T47D (cell line): ENCODE measurements at regions not wholly inside any gene's neighbourhood (a gene's known extent, or its start where the extent isn't known, plus 50 kb on each side); places are given as distances from the start of the nearest gene placed in this dataset.
"Not testable (repeated sequence)": the region's sequence is repeated elsewhere in the genome, so short reads cannot be mapped to it uniquely, and the experiment has no call there.

Source experiments
- DNase-seq, 2 experiments: peaks; one replicate each; pipeline versions ENCODE4 v3.0.0 to v3.0.0-alpha.2; 2011 to 2012; ENCODE audit warnings: low read depth in 1 of 2, low spot score in 1 of 2
- JUND ChIP-seq: IDR thresholded peaks from 2 replicates; pipeline ENCODE4 v1.6.1; 2012; ENCODE audit warnings: low read depth
- in situ Hi-C: cut with HindIII; loops from 2 replicates; pipeline ENCODE4 v1.10.0; 2016; ENCODE audit warnings: low sequenced_read_pairs, low pct_unique_long_range_greater_than_20kb

GRCh38 chr6:27112974-27113373 is 134.5 kb upstream of the PRSS16 start:
- no peak for DNase-seq
- in situ Hi-C loops, result no loop called here
- TF ChIP-seq JUND, result no peak

- DNase-seq, result no peak
- no peak for TF ChIP-seq JUND
- in situ Hi-C loops, result no loop called here
These were observed 128.2 kb upstream of the PRSS16 start for GRCh38 chr6:27119329-27119728.

DNA sequence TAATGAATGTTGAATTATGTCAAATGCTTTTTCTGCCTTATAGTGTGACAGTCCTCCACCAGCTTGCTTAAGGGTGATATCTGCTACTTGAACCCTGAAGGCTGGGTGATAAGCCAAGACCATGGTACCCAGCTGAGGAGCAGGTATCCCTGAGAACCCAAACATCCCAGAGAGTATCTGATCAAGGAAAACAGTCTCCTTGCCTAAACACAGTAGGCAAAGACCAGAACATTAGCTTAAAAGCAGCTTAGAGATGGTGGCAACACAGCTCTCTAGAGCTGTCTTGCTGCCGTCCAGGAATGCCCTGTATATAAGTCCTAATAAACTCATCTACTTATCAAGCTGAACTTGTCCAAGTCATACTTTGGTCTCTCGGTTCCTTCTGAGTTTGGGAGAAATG is 127.7 kb upstream of the PRSS16 start:
- in situ Hi-C loops, result no loop called here
- no peak for DNase-seq
- TF ChIP-seq JUND, result no peak

DNA sequence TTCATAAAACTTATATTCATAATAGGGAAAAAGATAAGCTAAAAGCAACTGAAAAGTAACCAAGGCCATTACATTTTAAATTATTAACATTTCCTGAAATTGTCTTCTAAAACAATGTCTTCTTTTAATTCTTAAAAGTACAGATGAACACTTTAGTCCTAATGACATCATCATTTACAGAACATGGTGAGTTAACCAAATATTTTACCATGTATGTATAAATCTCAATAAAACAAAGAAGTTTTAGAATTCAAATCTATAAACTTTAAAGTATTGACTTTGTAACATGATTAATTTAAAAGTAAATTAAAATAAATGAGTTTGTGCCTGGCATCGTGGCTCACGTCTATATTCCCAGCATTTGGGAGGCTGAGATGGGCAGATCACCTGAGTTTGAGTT is 125.9 kb upstream of the PRSS16 start:
- TF ChIP-seq JUND, result no peak
- in situ Hi-C loops, result no loop called here
- DNase-seq, result no peak

GRCh38 chr6:27124252-27124657 is 123.2 kb upstream of the PRSS16 start:
- DNase-seq, result no peak
- no peak for TF ChIP-seq JUND
- in situ Hi-C loops, result no loop called here

- no peak for TF ChIP-seq JUND
- DNase-seq, result no peak
- in situ Hi-C loops, result no loop called here
These were observed 121.3 kb upstream of the PRSS16 start for GRCh38 chr6:27126046-27126814.

GRCh38 chr6:27126815-27127537 is 120.5 kb upstream of the PRSS16 start:
- no peak for TF ChIP-seq JUND
- DNase-seq, result peak; percentile 60 to 93
- in situ Hi-C loops, result no loop called here

- DNase-seq, in situ Hi-C loops: not testable (repeated sequence)
These were observed 119.6 kb upstream of the PRSS16 start for GRCh38 chr6:27127874-27128273.

GRCh38 chr6:27128311-27129094 is 119.0 kb upstream of the PRSS16 start:
- in situ Hi-C loops, result no loop called here
- TF ChIP-seq JUND, result no peak
- DNase-seq, result no peak

DNA sequence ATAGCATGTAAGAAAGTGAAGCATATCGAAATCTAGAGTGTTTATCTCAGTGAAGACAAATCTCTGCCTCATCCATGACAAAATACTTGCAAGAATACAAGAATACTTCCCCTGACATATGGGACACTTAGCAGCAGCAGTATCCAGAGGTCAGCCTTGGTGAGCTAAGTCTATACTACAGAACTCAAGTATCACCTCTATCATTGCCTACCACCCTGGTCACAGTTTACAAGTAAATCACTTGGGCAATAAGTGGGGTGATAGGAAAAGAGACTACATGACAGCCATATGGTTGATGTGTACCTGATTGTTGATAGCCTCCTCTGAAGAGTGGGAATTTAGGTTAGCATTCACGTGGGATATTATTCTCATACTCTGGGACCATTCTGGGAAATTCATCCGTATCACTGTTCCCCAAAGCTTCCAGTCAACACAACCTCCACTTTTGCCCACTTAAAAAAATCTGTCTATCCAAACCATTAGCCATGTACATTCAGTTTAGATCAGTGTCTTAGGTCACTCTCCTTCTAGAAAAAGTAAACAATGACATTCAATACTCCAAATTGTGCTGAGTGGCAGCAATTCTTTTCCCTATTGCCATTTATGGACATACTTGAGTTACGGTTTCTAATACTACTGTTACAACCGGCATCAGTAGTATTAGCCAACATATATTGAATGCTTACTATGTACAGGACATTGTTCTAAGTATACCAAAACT is 118.2 kb upstream of the PRSS16 start:
- no peak for TF ChIP-seq JUND
- in situ Hi-C loops, result no loop called here
- DNase-seq, result no peak

DNA sequence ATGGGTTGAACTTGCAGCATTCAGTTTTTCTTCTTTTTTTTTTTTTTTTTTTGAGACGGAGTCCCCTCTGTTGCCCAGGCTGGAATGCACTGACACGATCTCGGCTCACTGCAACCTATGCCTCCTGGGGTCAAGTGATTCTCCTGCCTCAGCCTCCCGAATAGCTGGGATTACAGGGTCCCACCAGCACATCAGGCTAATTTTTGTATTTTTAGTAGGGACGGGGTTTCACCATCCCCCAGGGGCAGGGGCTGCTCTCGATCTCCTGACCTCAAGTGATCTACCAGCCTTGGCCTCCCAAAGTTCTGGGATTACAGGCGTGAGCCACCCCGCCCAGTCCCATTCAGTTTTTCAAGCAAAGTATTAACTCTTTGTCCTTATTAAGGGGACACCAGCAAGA is 117.6 kb upstream of the PRSS16 start:
- in situ Hi-C loops, result no loop called here
- no peak for TF ChIP-seq JUND
- DNase-seq, result no peak

DNA sequence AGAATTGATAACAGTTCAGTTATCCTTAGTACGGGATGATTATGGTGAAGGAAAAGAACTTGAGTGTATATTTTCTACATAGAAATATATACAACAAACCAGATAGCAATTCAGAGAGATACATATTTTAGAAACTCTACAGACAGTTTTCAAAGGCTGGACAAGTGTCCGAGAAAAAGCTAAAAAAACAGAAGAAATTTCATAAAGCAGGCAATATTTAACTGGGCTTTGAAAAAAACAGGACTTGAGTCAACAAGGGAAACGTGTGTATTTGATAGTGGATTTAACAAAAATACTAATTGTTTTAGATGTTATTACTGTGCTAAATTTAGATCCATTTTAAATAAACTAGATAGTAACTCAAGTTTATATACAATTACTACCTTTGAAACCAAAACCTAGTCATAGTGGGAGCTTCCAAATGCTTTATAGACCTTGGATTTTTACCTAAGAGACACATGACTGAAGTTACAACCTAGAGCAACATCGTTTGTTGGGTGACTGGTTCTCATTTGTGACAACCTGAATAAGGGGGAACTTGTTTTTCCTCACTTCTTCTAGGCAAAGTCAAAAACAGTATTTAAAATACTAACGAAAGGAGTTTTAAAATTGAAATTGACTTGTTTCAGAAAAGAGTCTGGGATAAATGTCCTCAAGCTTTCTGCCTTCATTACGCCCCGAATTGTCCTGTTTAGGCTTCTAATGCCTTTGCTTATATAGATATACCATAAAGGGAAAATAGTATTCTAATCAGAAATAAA is 116.7 kb upstream of the PRSS16 start:
- TF ChIP-seq JUND, result no peak
- DNase-seq, result no peak
- in situ Hi-C loops, result no loop called here

- in situ Hi-C loops, result not testable (repeated sequence)
These were observed 115.3 kb upstream of the PRSS16 start for GRCh38 chr6:27132282-27132531.

More at GRCh38 chr6:27132282-27132531, 115.3 kb upstream of the PRSS16 start:
- DNase-seq, result not testable (repeated sequence)
